ENCODE measurements at regions not wholly inside any gene's neighbourhood (a gene's known extent, or its start where the extent isn't known, plus 50 kb on each side); places are given as distances from the start of the nearest gene placed in this dataset.

GRCh38 chr7:46739518-46740234 is 818.6 kb upstream of the IGFBP3 start:
- Histone ChIP-seq H3K79me1 (replicated peaks; ENCODE audit: low read length, poor library complexity, severe bottlenecking) (no peaks in the 10 kb centered on the region), H3K4me2 (ENCODE audit: low read length, poor library complexity, severe bottlenecking) (no peak overlapping the region), H3K36me3 (ENCODE audit: control insufficient read depth in 1 of 2, insufficient read depth in 2 of 2, low read depth in 1 of 2, low read length in 2 of 2) (no peaks in the 10 kb centered on the region), H2AFZ (ENCODE audit: low read depth, low read length) (no peak overlapping the region), H3K23ac (ENCODE audit: low read length in 2 of 2) (no peak overlapping the region), H3K9ac (ENCODE audit: low read length) (no peak overlapping the region), H4K91ac (ENCODE audit: low read length) (no peak overlapping the region), H2BK5ac (ENCODE audit: low read depth, low read length, poor library complexity, severe bottlenecking) (no peak overlapping the region), H3K27ac (ENCODE audit: low read length, poor library complexity, severe bottlenecking) (no peak overlapping the region), H3K4me1 (ENCODE audit: control insufficient read depth, insufficient read depth, low read depth, low read length) (peaks cover 2% of the 10 kb centered on the region), H2BK15ac (ENCODE audit: low read depth, poor library complexity, severe bottlenecking) (no peak overlapping the region), H4K8ac (ENCODE audit: low read length) (no peak overlapping the region), H3K14ac (ENCODE audit: low read length in 2 of 2) (no peak overlapping the region), H3K27me3 (ENCODE audit: control insufficient read depth in 1 of 2, insufficient read depth in 1 of 2, low read length in 2 of 2) (no peaks in the 10 kb centered on the region), H3K18ac (ENCODE audit: low read depth in 1 of 2, low read length in 2 of 2) (no peak overlapping the region), H3K4me3 (ENCODE audit: insufficient read depth in 1 of 2, low read depth in 1 of 2, low read length in 2 of 2) (no peak overlapping the region), H2AK5ac (ENCODE audit: low read length, severe bottlenecking) (no peak overlapping the region), H2BK120ac (ENCODE audit: low read depth, low read length) (no peak overlapping the region), H2BK12ac (ENCODE audit: low read length in 2 of 2) (no peak overlapping the region), H3K9me3 (ENCODE audit: control insufficient read depth, low read length) (no peaks in the 10 kb centered on the region), H3K4ac (ENCODE audit: low read depth in 1 of 2, low read length in 2 of 2) (no peak overlapping the region)
- DNase-seq: no peak
- WGBS: 93% methylated on average over 4 of the region's 5 CpGs

- Histone ChIP-seq H3K36me3 (ENCODE audit: control insufficient read depth in 1 of 2, insufficient read depth in 2 of 2, low read depth in 1 of 2, low read length in 2 of 2) (no peaks in the 10 kb centered on the region), H4K91ac (ENCODE audit: low read length) (peak overlapping the region; percentile 61), H2AFZ (ENCODE audit: low read depth, low read length) (no peak overlapping the region), H3K4me2 (ENCODE audit: low read length, poor library complexity, severe bottlenecking) (no peak overlapping the region), H3K4me3 (ENCODE audit: insufficient read depth in 1 of 2, low read depth in 1 of 2, low read length in 2 of 2) (no peak overlapping the region), H2BK15ac (ENCODE audit: low read depth, poor library complexity, severe bottlenecking) (no peak overlapping the region), H3K18ac (ENCODE audit: low read depth in 1 of 2, low read length in 2 of 2) (peak overlapping the region in 1 of 2 experiments; percentile 70), H2AK5ac (ENCODE audit: low read length, severe bottlenecking) (no peak overlapping the region), H2BK12ac (ENCODE audit: low read length in 2 of 2) (peak overlapping the region in 1 of 2 experiments; percentile 86), H2BK120ac (ENCODE audit: low read depth, low read length) (peak overlapping the region; percentile 85), H3K27me3 (ENCODE audit: control insufficient read depth in 1 of 2, insufficient read depth in 1 of 2, low read length in 2 of 2) (no peaks in the 10 kb centered on the region), H4K8ac (ENCODE audit: low read length) (no peak overlapping the region), H3K79me1 (replicated peaks; ENCODE audit: low read length, poor library complexity, severe bottlenecking) (no peaks in the 10 kb centered on the region), H3K9ac (ENCODE audit: low read length) (no peak overlapping the region), H2BK5ac (ENCODE audit: low read depth, low read length, poor library complexity, severe bottlenecking) (no peak overlapping the region), H3K14ac (ENCODE audit: low read length in 2 of 2) (no peak overlapping the region), H3K23ac (ENCODE audit: low read length in 2 of 2) (no peak overlapping the region), H3K4ac (ENCODE audit: low read depth in 1 of 2, low read length in 2 of 2) (no peak overlapping the region), H3K4me1 (ENCODE audit: control insufficient read depth, insufficient read depth, low read depth, low read length) (peaks cover 2% of the 10 kb centered on the region), H3K27ac (ENCODE audit: low read length, poor library complexity, severe bottlenecking) (no peak overlapping the region), H3K9me3 (ENCODE audit: control insufficient read depth, low read length) (no peaks in the 10 kb centered on the region)
- DNase-seq: no peak
- WGBS: 74% methylated on average over 3 of the region's 5 CpGs
These were observed 817.7 kb upstream of the IGFBP3 start for GRCh38 chr7:46738796-46739195.

GRCh38 chr7:46738165-46738564 is 817.1 kb upstream of the IGFBP3 start:
- Histone ChIP-seq H3K4me3 (ENCODE audit: insufficient read depth in 1 of 2, low read depth in 1 of 2, low read length in 2 of 2) (no peak overlapping the region), H2BK5ac (ENCODE audit: low read depth, low read length, poor library complexity, severe bottlenecking) (no peak overlapping the region), H2AK5ac (ENCODE audit: low read length, severe bottlenecking) (no peak overlapping the region), H3K18ac (ENCODE audit: low read depth in 1 of 2, low read length in 2 of 2) (no peak overlapping the region), H3K23ac (ENCODE audit: low read length in 2 of 2) (no peak overlapping the region), H2BK120ac (ENCODE audit: low read depth, low read length) (no peak overlapping the region), H3K27ac (ENCODE audit: low read length, poor library complexity, severe bottlenecking) (no peak overlapping the region), H3K9ac (ENCODE audit: low read length) (no peak overlapping the region), H3K36me3 (ENCODE audit: control insufficient read depth in 1 of 2, insufficient read depth in 2 of 2, low read depth in 1 of 2, low read length in 2 of 2) (no peaks in the 10 kb centered on the region), H3K14ac (ENCODE audit: low read length in 2 of 2) (no peak overlapping the region), H3K4ac (ENCODE audit: low read depth in 1 of 2, low read length in 2 of 2) (no peak overlapping the region), H3K4me1 (ENCODE audit: control insufficient read depth, insufficient read depth, low read depth, low read length) (peaks cover 2% of the 10 kb centered on the region), H3K9me3 (ENCODE audit: control insufficient read depth, low read length) (no peaks in the 10 kb centered on the region), H3K79me1 (replicated peaks; ENCODE audit: low read length, poor library complexity, severe bottlenecking) (no peaks in the 10 kb centered on the region), H2AFZ (ENCODE audit: low read depth, low read length) (no peak overlapping the region), H4K91ac (ENCODE audit: low read length) (no peak overlapping the region), H4K8ac (ENCODE audit: low read length) (no peak overlapping the region), H3K27me3 (ENCODE audit: control insufficient read depth in 1 of 2, insufficient read depth in 1 of 2, low read length in 2 of 2) (no peaks in the 10 kb centered on the region), H2BK15ac (ENCODE audit: low read depth, poor library complexity, severe bottlenecking) (no peak overlapping the region), H3K4me2 (ENCODE audit: low read length, poor library complexity, severe bottlenecking) (no peak overlapping the region), H2BK12ac (ENCODE audit: low read length in 2 of 2) (no peak overlapping the region)
- no peak for DNase-seq
- WGBS: 93% methylated on average over 4 of the region's 5 CpGs

- no peak overlapping the region for H4K8ac ChIP-seq (ENCODE audit: low read length)
- no peaks in the 10 kb centered on the region for H3K27me3 ChIP-seq (ENCODE audit: control insufficient read depth in 1 of 2, insufficient read depth in 1 of 2, low read length in 2 of 2)
- H3K4me3 ChIP-seq (ENCODE audit: insufficient read depth in 1 of 2, low read depth in 1 of 2, low read length in 2 of 2): no peak overlapping the region
- no peak overlapping the region for H3K23ac ChIP-seq (ENCODE audit: low read length in 2 of 2)
- H3K4me2 ChIP-seq (ENCODE audit: low read length, poor library complexity, severe bottlenecking): no peak overlapping the region
- peaks cover 6% of the 10 kb centered on the region for H3K9me3 ChIP-seq (ENCODE audit: control insufficient read depth, low read length)
- no peak overlapping the region for H2BK15ac ChIP-seq (ENCODE audit: low read depth, poor library complexity, severe bottlenecking)
- peaks cover 1% of the 10 kb centered on the region for H3K4me1 ChIP-seq (ENCODE audit: control insufficient read depth, insufficient read depth, low read depth, low read length)
- H4K91ac ChIP-seq (ENCODE audit: low read length): no peak overlapping the region
- no peak overlapping the region for H3K18ac ChIP-seq (ENCODE audit: low read depth in 1 of 2, low read length in 2 of 2)
- no peak overlapping the region for H3K9ac ChIP-seq (ENCODE audit: low read length)
- no peaks in the 10 kb centered on the region for H3K36me3 ChIP-seq (ENCODE audit: control insufficient read depth in 1 of 2, insufficient read depth in 2 of 2, low read depth in 1 of 2, low read length in 2 of 2)
- no peak for DNase-seq
- no peak overlapping the region for H2BK120ac ChIP-seq (ENCODE audit: low read depth, low read length)
- no peak overlapping the region for H3K27ac ChIP-seq (ENCODE audit: low read length, poor library complexity, severe bottlenecking)
- no peak overlapping the region for H2AK5ac ChIP-seq (ENCODE audit: low read length, severe bottlenecking)
- no peak overlapping the region for H2BK12ac ChIP-seq (ENCODE audit: low read length in 2 of 2)
- no peak overlapping the region for H3K14ac ChIP-seq (ENCODE audit: low read length in 2 of 2)
- no peaks in the 10 kb centered on the region for H3K79me1 ChIP-seq (replicated peaks; ENCODE audit: low read length, poor library complexity, severe bottlenecking)
- H2AFZ ChIP-seq (ENCODE audit: low read depth, low read length): no peak overlapping the region
- H3K4ac ChIP-seq (ENCODE audit: low read depth in 1 of 2, low read length in 2 of 2): no peak overlapping the region
- H2BK5ac ChIP-seq (ENCODE audit: low read depth, low read length, poor library complexity, severe bottlenecking): no peak overlapping the region
These were observed 804.8 kb upstream of the IGFBP3 start for GRCh38 chr7:46725838-46726237.

Data from mesenchymal stem cell (in vitro differentiated cells and primary cell).